ENCODE measurements at regions not wholly inside any gene's neighbourhood (a gene's known extent, or its start where the extent isn't known, plus 50 kb on each side); places are given as distances from the start of the nearest gene placed in this dataset.

DNA sequence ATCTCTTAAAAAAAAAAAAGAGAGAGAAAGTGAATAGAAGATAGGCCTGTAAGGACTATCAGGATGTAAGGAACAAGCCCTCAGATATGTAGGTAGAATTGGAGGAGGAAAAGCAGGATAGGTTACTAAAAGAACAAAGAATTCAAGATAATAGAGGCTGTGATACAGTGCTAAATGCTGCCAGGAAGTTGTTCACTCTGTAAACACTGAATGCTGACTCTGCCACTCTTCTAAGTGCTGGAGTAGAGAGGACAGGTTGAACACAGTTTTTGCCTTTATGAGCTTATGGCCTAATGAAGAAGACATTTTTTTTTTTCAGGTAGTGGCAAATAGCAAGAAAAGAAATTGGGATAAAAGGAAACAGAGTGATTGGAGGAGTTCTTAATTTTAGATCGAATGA is 90.6 kb upstream of the ZNF678 start:
- Histone ChIP-seq H3K9me3 (ENCODE audit: control insufficient read depth, low read length) (no peaks in the 10 kb centered on the region), H3K27ac (ENCODE audit: low read length) (no peak overlapping the region), H3K4me1 (ENCODE audit: control insufficient read depth, insufficient read depth, low read length) (no peaks in the 10 kb centered on the region), H3K27me3 (ENCODE audit: control insufficient read depth, insufficient read depth) (no peaks in the 10 kb centered on the region), H3K4me3 (ENCODE audit: low read length) (no peak overlapping the region)
- intact Hi-C loops (cut with DNase I) = no loop called here
- DNase-seq (no peak), ATAC-seq (no peak)
- WGBS = 91% methylated on average over 1 of the region's 1 CpG

DNA sequence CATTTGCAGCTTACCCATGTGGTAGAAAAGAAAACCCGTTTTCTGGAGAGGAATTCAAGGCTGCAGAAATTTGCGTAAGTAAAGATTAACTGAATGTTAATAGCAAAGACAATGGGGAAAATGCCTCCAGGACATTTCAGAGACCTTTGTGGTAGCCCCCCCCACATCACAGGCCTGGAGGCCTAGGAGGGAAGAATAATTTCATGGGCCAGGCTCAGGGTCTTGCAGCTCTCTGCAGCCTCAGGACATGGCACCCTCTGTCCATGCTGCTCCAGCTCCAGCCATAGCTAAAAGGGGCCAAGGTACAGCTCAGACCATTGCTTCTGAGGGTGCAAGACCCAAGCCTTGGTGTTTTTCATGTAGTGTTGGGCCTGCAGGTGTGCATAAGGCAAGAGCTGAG is 92.7 kb upstream of the ZNF678 start:
- intact Hi-C loops (cut with DNase I) = no loop called here
- Histone ChIP-seq H3K4me3 (ENCODE audit: low read length) (no peak overlapping the region), H3K27me3 (ENCODE audit: control insufficient read depth, insufficient read depth) (no peaks in the 10 kb centered on the region), H3K4me1 (ENCODE audit: control insufficient read depth, insufficient read depth, low read length) (no peaks in the 10 kb centered on the region), H3K27ac (ENCODE audit: low read length) (no peak overlapping the region), H3K9me3 (ENCODE audit: control insufficient read depth, low read length) (no peaks in the 10 kb centered on the region)
- DNase-seq (no peak), ATAC-seq (no peak)
- WGBS = 92% methylated on average over 2 of the region's 2 CpGs

DNA sequence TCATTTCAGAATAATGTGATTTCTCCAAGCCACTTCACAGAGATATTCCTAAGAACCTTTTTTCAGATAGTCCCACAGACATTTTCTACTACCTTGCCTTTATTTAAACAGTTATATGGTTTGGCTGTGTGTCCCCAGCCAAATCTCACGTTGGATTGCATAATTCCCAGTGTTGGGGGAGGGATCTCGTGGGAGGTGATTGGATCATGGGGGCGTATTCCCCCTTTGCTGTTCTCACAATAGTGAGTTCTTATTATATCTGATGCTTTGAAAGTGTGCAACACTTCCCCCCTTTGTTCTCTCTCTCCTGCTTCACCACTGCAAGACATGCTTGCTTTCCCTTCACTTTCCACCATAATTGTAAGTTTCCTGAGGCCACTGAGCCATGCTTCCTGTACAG is 93.6 kb upstream of the ZNF678 start:
- WGBS = 56% methylated on average over 3 of the region's 3 CpGs
- H3K9me3 ChIP-seq (ENCODE audit: control insufficient read depth, low read length) = no peaks in the 10 kb centered on the region
- H3K4me1 ChIP-seq (ENCODE audit: control insufficient read depth, insufficient read depth, low read length) = no peaks in the 10 kb centered on the region
- no peaks in the 10 kb centered on the region for H3K27me3 ChIP-seq (ENCODE audit: control insufficient read depth, insufficient read depth)
- no peak overlapping the region for H3K27ac ChIP-seq (ENCODE audit: low read length)
- no peak for ATAC-seq
- H3K4me3 ChIP-seq (ENCODE audit: low read length) = no peak overlapping the region
- intact Hi-C loops (cut with DNase I) = no loop called here
- DNase-seq = no peak

DNA sequence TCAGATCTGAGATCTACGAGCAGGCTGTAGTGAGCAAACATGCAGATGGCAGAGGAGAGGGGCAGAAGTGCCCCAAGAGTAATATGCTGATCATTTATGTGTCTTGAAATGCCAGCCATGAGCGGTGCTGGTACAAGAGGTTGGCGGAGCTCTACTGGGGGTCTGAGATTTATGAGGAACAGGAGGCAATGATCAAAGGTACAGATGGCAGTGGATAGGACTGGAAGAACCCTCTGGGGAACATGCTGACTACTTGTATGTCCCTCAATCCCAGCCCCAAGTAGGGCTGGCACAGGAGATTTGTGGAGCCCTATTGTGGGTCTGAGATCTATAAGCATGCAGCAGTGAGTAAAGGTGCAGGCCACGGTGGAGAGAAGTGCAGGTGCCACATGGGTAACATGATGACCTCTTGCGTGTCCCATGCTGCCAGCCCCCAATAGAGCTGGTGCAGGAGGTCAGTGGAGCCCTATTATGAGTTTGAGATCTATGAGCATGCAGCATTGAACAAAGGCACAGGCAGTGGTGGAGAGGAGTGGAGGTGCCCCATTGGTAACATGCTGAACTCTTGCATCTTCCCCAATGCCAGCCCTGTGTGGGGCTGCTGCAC is 97.2 kb upstream of the ZNF678 start:
- Histone ChIP-seq H3K4me1 (ENCODE audit: control insufficient read depth, insufficient read depth, low read length) (no peaks in the 10 kb centered on the region), H3K4me3 (ENCODE audit: low read length) (no peak overlapping the region), H3K9me3 (ENCODE audit: control insufficient read depth, low read length) (no peaks in the 10 kb centered on the region), H3K27ac (ENCODE audit: low read length) (no peak overlapping the region), H3K27me3 (ENCODE audit: control insufficient read depth, insufficient read depth) (no peaks in the 10 kb centered on the region)
- no peak for ATAC-seq
- 77% methylated on average over 5 of the region's 5 CpGs for WGBS
- no peak for DNase-seq
- intact Hi-C loops (cut with DNase I) = no loop called here

DNA sequence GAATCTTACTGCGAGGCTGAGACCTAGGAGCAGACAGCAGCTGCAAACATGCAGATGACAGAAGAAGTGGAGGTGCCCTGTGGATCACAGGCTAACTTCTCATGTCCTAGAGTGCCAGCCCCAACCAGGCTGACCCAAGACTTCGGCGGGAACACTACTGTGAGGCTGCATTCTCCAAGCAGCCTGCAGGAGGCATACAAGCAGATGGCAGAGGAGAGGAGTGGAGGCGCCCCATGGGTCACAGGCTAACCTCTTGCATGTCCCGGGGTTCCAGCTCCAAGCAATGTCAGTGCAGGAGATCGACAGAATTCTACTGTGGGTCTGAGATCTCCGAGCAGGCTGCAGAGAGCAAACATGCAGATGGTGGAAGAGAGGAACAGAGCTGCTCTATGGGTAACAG is 98.1 kb upstream of the ZNF678 start:
- no peaks in the 10 kb centered on the region for H3K9me3 ChIP-seq (ENCODE audit: control insufficient read depth, low read length)
- H3K27ac ChIP-seq (ENCODE audit: low read length) = no peak overlapping the region
- peak in 1 of 2 donors; percentile 14 for ATAC-seq
- H3K4me3 ChIP-seq (ENCODE audit: low read length) = no peak overlapping the region
- intact Hi-C loops (cut with DNase I) = no loop called here
- 69% methylated on average over 7 of the region's 7 CpGs for WGBS
- H3K27me3 ChIP-seq (ENCODE audit: control insufficient read depth, insufficient read depth) = no peaks in the 10 kb centered on the region
- no peaks in the 10 kb centered on the region for H3K4me1 ChIP-seq (ENCODE audit: control insufficient read depth, insufficient read depth, low read length)
- no peak for DNase-seq

DNA sequence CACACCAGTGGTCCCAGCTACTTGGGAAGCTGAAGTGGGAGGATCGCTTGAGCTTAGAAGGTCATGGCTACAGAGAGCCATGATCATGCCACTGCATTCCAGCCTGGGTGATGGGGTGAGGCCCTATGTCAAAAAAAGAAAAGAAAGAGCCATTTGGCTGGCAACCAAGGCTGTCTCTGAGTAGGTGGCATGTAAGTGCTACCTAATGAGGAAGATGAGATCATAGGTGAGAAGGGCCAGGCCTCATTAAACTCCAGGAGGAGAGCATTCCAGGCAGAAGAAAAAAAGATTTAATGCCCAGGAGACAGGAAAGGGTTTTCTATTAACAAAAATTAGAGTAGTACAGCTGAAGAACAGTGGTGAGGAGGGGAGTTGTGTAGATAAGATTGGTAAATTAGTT is 103.4 kb upstream of the ZNF678 start:
- WGBS = 50% methylated on average over 1 of the region's 1 CpG

DNA sequence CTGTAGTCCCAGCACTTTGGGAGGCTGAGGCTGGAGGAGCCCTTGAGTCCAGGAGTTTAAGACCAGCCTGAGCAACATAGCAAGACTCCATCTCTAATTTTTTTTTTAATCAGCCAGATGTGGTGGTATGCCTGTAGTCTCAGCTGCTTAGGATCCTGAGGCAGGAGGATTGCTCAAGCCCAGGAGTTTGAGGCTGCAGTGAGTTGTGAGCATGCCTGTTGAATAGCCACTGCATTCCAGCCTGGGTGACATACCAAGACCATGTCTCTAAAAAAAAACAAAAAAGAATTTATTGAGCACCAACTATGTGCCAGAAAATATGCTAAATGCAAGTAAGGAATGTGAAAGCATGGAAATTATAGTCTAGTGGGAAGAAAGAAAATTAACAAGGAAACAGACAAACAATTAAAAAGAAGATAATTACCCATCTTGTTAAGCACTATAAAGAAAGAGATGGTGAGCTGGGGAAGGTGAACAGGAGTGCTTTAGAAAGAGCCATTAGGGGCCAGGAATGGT is 104.0 kb upstream of the ZNF678 start:
- DNase-seq (no peak), ATAC-seq (no peak)
- intact Hi-C loops (cut with DNase I) = no loop called here

More for the DNA sequence above, 103.4 kb upstream of the ZNF678 start:
- Histone ChIP-seq H3K4me1 (ENCODE audit: control insufficient read depth, insufficient read depth, low read length) (no peaks in the 10 kb centered on the region), H3K27me3 (ENCODE audit: control insufficient read depth, insufficient read depth) (no peaks in the 10 kb centered on the region), H3K27ac (ENCODE audit: low read length) (no peak overlapping the region), H3K4me3 (ENCODE audit: low read length) (no peak overlapping the region), H3K9me3 (ENCODE audit: control insufficient read depth, low read length) (no peaks in the 10 kb centered on the region)
- intact Hi-C loops (cut with DNase I) = no loop called here
- no peak for ATAC-seq
- DNase-seq = no peak

DNA sequence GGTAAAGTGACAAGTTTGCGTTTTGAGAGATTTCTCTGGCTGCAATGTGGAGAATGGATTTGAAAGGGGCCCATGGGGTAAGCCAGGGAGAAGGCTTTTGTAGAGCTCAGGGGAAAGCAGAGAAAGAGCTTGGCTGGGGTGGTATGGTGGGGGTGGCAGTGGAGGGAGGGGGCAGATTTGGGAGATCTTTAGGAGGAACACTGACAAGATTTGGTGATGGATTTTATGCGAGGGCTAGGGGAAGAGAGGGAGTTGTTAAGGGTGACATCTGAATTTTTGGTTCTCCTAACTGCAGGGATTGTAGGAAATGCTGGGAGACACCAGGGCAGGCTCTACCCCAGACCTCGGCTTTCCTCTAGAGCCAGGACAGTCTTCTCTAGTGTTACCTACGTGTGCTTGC is 108.7 kb upstream of the ZNF678 start:
- WGBS = 63% methylated on average over 4 of the region's 4 CpGs
- Histone ChIP-seq H3K4me3 (ENCODE audit: low read length) (no peak overlapping the region), H3K27me3 (ENCODE audit: control insufficient read depth, insufficient read depth) (no peaks in the 10 kb centered on the region)

More for the DNA sequence above, 104.0 kb upstream of the ZNF678 start:
- Histone ChIP-seq H3K4me3 (ENCODE audit: low read length) (no peak overlapping the region), H3K9me3 (ENCODE audit: control insufficient read depth, low read length) (no peaks in the 10 kb centered on the region), H3K27ac (ENCODE audit: low read length) (no peak overlapping the region), H3K27me3 (ENCODE audit: control insufficient read depth, insufficient read depth) (no peaks in the 10 kb centered on the region), H3K4me1 (ENCODE audit: control insufficient read depth, insufficient read depth, low read length) (no peaks in the 10 kb centered on the region)

DNA sequence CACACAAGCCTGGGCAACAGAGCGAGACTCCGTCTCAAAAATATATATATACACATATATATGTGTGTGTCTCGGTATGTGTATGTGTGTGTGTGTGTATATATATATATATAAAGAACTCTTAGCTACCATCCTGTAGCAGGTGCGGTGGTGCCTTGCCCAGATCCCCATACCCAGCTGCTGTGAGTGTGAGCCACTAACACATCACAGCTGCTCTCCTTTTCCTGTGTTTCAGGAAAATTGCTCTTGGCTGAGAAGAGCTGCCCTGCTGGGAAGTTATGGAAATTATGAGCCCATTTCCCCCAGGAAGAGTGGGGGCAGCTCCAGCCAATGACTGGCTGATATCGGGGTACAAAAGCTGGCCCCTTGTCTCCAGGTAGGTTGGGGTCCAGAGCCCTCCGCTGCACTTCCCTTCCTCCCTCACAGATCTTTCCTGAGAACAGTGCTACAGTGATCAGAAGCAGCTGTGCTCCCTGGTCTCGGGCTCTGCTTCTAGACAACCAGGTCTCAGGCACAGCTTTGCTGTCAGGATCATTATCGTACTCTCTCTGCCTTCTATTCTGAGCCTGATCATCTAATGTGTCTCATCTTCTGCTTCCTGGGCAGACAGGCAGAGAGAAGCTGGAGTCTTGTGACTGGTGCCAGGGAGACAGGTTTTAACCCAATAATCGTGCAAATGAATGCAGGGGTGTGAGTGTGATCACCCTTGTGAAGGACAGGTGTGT is 109.6 kb upstream of the ZNF678 start:
- no peaks in the 10 kb centered on the region for H3K9me3 ChIP-seq (ENCODE audit: control insufficient read depth, low read length)
- ATAC-seq = no peak
- 64% methylated on average over 9 of the region's 9 CpGs for WGBS
- intact Hi-C loops (cut with DNase I) = no loop called here
- H3K27ac ChIP-seq (ENCODE audit: low read length) = no peak overlapping the region
- DNase-seq = no peak
- no peaks in the 10 kb centered on the region for H3K4me1 ChIP-seq (ENCODE audit: control insufficient read depth, insufficient read depth, low read length)
- no peaks in the 10 kb centered on the region for H3K27me3 ChIP-seq (ENCODE audit: control insufficient read depth, insufficient read depth)
- no peak overlapping the region for H3K4me3 ChIP-seq (ENCODE audit: low read length)

More for the DNA sequence above, 108.7 kb upstream of the ZNF678 start:
- no peaks in the 10 kb centered on the region for H3K4me1 ChIP-seq (ENCODE audit: control insufficient read depth, insufficient read depth, low read length)
- ATAC-seq (no peak), DNase-seq (no peak)
- intact Hi-C loops (cut with DNase I) = no loop called here
- no peak overlapping the region for H3K27ac ChIP-seq (ENCODE audit: low read length)
- no peaks in the 10 kb centered on the region for H3K9me3 ChIP-seq (ENCODE audit: control insufficient read depth, low read length)

DNA sequence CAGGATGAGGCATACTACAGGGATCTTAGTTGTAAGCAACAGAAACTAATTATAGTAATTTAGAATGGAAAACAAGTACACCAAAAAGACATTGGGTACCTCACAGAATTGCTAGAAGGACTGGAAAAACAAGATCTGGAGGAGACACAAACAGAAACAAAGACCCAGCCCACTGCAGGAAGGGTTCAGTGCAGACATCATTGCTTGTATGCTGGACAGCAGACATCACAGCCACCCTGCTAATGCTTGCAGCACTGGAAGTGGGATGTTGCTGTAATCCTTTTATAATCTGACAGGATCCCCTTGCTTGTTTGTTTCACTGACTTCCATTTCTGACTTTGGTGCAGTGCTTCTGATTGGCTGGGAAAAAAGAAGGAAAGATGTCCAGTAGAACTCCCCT is 111.4 kb upstream of the ZNF678 start:
- H3K27ac ChIP-seq (ENCODE audit: low read length) = no peak overlapping the region
- no peak overlapping the region for H3K4me3 ChIP-seq (ENCODE audit: low read length)
- ATAC-seq (no peak), DNase-seq (no peak)
- intact Hi-C loops (cut with DNase I) = no loop called here
- H3K9me3 ChIP-seq (ENCODE audit: control insufficient read depth, low read length) = no peaks in the 10 kb centered on the region
- H3K27me3 ChIP-seq (ENCODE audit: control insufficient read depth, insufficient read depth) = no peaks in the 10 kb centered on the region
- no peaks in the 10 kb centered on the region for H3K4me1 ChIP-seq (ENCODE audit: control insufficient read depth, insufficient read depth, low read length)

DNA sequence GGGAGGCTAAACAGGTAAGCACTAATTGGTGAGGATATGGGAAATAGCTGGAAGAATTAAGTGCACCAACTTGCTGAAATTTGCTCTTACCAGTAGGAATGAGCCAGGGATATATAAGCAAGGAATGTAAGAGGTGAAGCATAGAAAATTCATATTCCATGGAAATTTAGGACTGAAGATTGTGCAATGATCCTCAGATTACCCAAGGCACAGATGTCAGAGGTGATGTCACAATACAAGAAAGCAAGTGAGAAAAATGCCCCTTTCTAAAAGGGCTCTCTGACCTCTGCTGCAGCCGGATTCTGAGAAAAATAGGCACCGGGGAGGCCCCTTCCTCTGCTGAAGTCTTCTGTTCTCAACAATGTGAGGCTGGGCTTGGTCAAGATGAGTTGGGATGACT is 112.3 kb upstream of the ZNF678 start:
- ATAC-seq (no peak), DNase-seq (no peak)
- Histone ChIP-seq H3K4me1 (ENCODE audit: control insufficient read depth, insufficient read depth, low read length) (no peaks in the 10 kb centered on the region), H3K9me3 (ENCODE audit: control insufficient read depth, low read length) (no peaks in the 10 kb centered on the region), H3K4me3 (ENCODE audit: low read length) (no peak overlapping the region), H3K27ac (ENCODE audit: low read length) (no peak overlapping the region), H3K27me3 (ENCODE audit: control insufficient read depth, insufficient read depth) (no peaks in the 10 kb centered on the region)
- intact Hi-C loops (cut with DNase I) = no loop called here
- WGBS = 68% methylated on average over 2 of the region's 2 CpGs

Data from right cardiac atrium (tissue), 5 donors.